ENCODE measurements at regions not wholly inside any gene's neighbourhood (a gene's known extent, or its start where the extent isn't known, plus 50 kb on each side); places are given as distances from the start of the nearest gene placed in this dataset.

- H3K27me3 Mint-ChIP-seq, result peaks cover 5% of the 10 kb centered on the region
- intact Hi-C loops (cut with micrococcal nuclease), result no loop called here
- ChIA-PET CTCF (no interaction called here), POLR2A (no interaction called here)
- no peak for TF ChIP-seq CTCF (IDR thresholded peaks at IDR 0.05)
- no peak for DNase-seq
- H3K36me3 Mint-ChIP-seq (ENCODE audit: low read depth), result no peaks in the 10 kb centered on the region
- H3K27ac Mint-ChIP-seq, result no peak overlapping the region
- ATAC-seq, result no peak
- H3K9me3 Mint-ChIP-seq, result peaks cover 2% of the 10 kb centered on the region
- no peaks in the 10 kb centered on the region for H3K4me1 Mint-ChIP-seq (ENCODE audit: low read depth)
- H3K4me3 Mint-ChIP-seq, result no peak overlapping the region
Measured at GRCh38 chr12:19068137-19068536, 61.4 kb upstream of the PLEKHA5 start.

GRCh38 chr12:19070341-19070740, 59.2 kb upstream of the PLEKHA5 start:
- H3K27ac Mint-ChIP-seq, result no peak overlapping the region
- H3K36me3 Mint-ChIP-seq (ENCODE audit: low read depth), result no peaks in the 10 kb centered on the region
- H3K4me3 Mint-ChIP-seq, result no peak overlapping the region
- DNase-seq, result no peak
- intact Hi-C loops (cut with micrococcal nuclease), result no loop called here
- CTCF ChIA-PET, result no interaction called here
- no peaks in the 10 kb centered on the region for H3K9me3 Mint-ChIP-seq
- ATAC-seq, result no peak
- TF ChIP-seq CTCF (IDR thresholded peaks at IDR 0.05), result no peak
- H3K4me1 Mint-ChIP-seq (ENCODE audit: low read depth), result no peaks in the 10 kb centered on the region
- peaks cover 5% of the 10 kb centered on the region for H3K27me3 Mint-ChIP-seq
- POLR2A ChIA-PET, result no interaction called here

- CTCF ChIA-PET, result no interaction called here
- ATAC-seq, result no peak
Measured at GRCh38 chr12:19074700-19075099, 54.8 kb upstream of the PLEKHA5 start.

GRCh38 chr12:19075711-19076340, 53.7 kb upstream of the PLEKHA5 start:
- no peak for DNase-seq
- H3K9me3 Mint-ChIP-seq, result no peaks in the 10 kb centered on the region
- no peaks in the 10 kb centered on the region for H3K4me1 Mint-ChIP-seq (ENCODE audit: low read depth)
- H3K36me3 Mint-ChIP-seq (ENCODE audit: low read depth), result no peaks in the 10 kb centered on the region
- no peak for TF ChIP-seq CTCF (IDR thresholded peaks at IDR 0.05)
- ChIA-PET CTCF (no interaction called here), POLR2A (no interaction called here)
- H3K4me3 Mint-ChIP-seq, result no peak overlapping the region
- intact Hi-C loops (cut with micrococcal nuclease), result no loop called here
- ATAC-seq, result no peak
- peaks cover 1% of the 10 kb centered on the region for H3K27me3 Mint-ChIP-seq
- H3K27ac Mint-ChIP-seq, result no peak overlapping the region

More at GRCh38 chr12:19074700-19075099, 54.8 kb upstream of the PLEKHA5 start:
- intact Hi-C loops (cut with micrococcal nuclease), result no loop called here
- H3K9me3 Mint-ChIP-seq, result no peaks in the 10 kb centered on the region
- DNase-seq, result no peak
- POLR2A ChIA-PET, result no interaction called here
- H3K4me1 Mint-ChIP-seq (ENCODE audit: low read depth), result no peaks in the 10 kb centered on the region
- no peaks in the 10 kb centered on the region for H3K36me3 Mint-ChIP-seq (ENCODE audit: low read depth)
- no peak overlapping the region for H3K4me3 Mint-ChIP-seq
- peaks cover 4% of the 10 kb centered on the region for H3K27me3 Mint-ChIP-seq
- TF ChIP-seq CTCF (IDR thresholded peaks at IDR 0.05), result no peak
- H3K27ac Mint-ChIP-seq, result no peak overlapping the region

Data from activated CD8-positive, alpha-beta T cell treated with anti-CD3 and anti-CD28 coated beads for 36 hours (primary cell).